ENCODE measurements at regions not wholly inside any gene's neighbourhood (a gene's known extent, or its start where the extent isn't known, plus 50 kb on each side); places are given as distances from the start of the nearest gene placed in this dataset.
"Not testable (repeated sequence)": the region's sequence is repeated elsewhere in the genome, so short reads cannot be mapped to it uniquely, and the experiment has no call there.

GRCh38 chr1:221988829-221989228 lies 246.9 kb upstream of the DUSP10 start:
- Histone ChIP-seq H3K4me1 (ENCODE audit: insufficient read depth, low read length) (no peaks in the 10 kb centered on the region), H3K9ac (ENCODE audit: low read length) (no peak overlapping the region), H3K4me3 (ENCODE audit: low read depth in 1 of 2, low read length in 2 of 2) (no peak overlapping the region), H3K36me3 (ENCODE audit: insufficient read depth, low read length) (no peaks in the 10 kb centered on the region), H3K27ac (ENCODE audit: low read depth, low read length) (no peak overlapping the region), H3K9me3 (ENCODE audit: low read length) (no peaks in the 10 kb centered on the region), H3K27me3 (ENCODE audit: control insufficient read depth in 1 of 2, insufficient read depth in 2 of 2, low read length in 2 of 2) (no peaks in the 10 kb centered on the region)

- Histone ChIP-seq H3K36me3 (ENCODE audit: insufficient read depth, low read length) (no peaks in the 10 kb centered on the region), H3K9ac (ENCODE audit: low read length) (no peak overlapping the region), H3K27me3 (ENCODE audit: control insufficient read depth in 1 of 2, insufficient read depth in 2 of 2, low read length in 2 of 2) (no peaks in the 10 kb centered on the region), H3K4me3 (ENCODE audit: low read depth in 1 of 2, low read length in 2 of 2) (no peak overlapping the region), H3K27ac (ENCODE audit: low read depth, low read length) (no peak overlapping the region), H3K4me1 (ENCODE audit: insufficient read depth, low read length) (no peaks in the 10 kb centered on the region), H3K9me3 (ENCODE audit: low read length) (no peaks in the 10 kb centered on the region)
Observed at GRCh38 chr1:221987860-221988520, 246.1 kb upstream of the DUSP10 start.

- Histone ChIP-seq H3K36me3 (ENCODE audit: insufficient read depth, low read length) (no peaks in the 10 kb centered on the region), H3K9me3 (ENCODE audit: low read length) (no peaks in the 10 kb centered on the region), H3K4me3 (ENCODE audit: low read depth in 1 of 2, low read length in 2 of 2) (no peak overlapping the region), H3K4me1 (ENCODE audit: insufficient read depth, low read length) (no peaks in the 10 kb centered on the region), H3K27me3 (ENCODE audit: control insufficient read depth in 1 of 2, insufficient read depth in 2 of 2, low read length in 2 of 2) (no peaks in the 10 kb centered on the region), H3K27ac (ENCODE audit: low read depth, low read length) (no peak overlapping the region), H3K9ac (ENCODE audit: low read length) (no peak overlapping the region)
Observed at GRCh38 chr1:221983444-221983843, 241.6 kb upstream of the DUSP10 start.

GRCh38 chr1:221981461-221981860 lies 239.6 kb upstream of the DUSP10 start:
- H3K36me3 ChIP-seq (ENCODE audit: insufficient read depth, low read length): no peaks in the 10 kb centered on the region
- no peak overlapping the region for H3K4me3 ChIP-seq (ENCODE audit: low read depth in 1 of 2, low read length in 2 of 2)
- H3K9ac ChIP-seq (ENCODE audit: low read length): no peak overlapping the region
- H3K9me3 ChIP-seq (ENCODE audit: low read length): no peaks in the 10 kb centered on the region
- H3K27me3 ChIP-seq (ENCODE audit: control insufficient read depth in 1 of 2, insufficient read depth in 2 of 2, low read length in 2 of 2): no peaks in the 10 kb centered on the region
- H3K4me1 ChIP-seq (ENCODE audit: insufficient read depth, low read length): no peaks in the 10 kb centered on the region
- H3K27ac ChIP-seq (ENCODE audit: low read depth, low read length): no peak overlapping the region

- Histone ChIP-seq H3K9me3 (ENCODE audit: low read length) (no peaks in the 10 kb centered on the region), H3K4me1 (ENCODE audit: insufficient read depth, low read length) (no peaks in the 10 kb centered on the region), H3K27ac (ENCODE audit: low read depth, low read length) (no peak overlapping the region), H3K9ac (ENCODE audit: low read length) (no peak overlapping the region), H3K27me3 (ENCODE audit: control insufficient read depth in 1 of 2, insufficient read depth in 2 of 2, low read length in 2 of 2) (no peaks in the 10 kb centered on the region), H3K36me3 (ENCODE audit: insufficient read depth, low read length) (no peaks in the 10 kb centered on the region), H3K4me3 (ENCODE audit: low read depth in 1 of 2, low read length in 2 of 2) (no peak overlapping the region)
Observed at GRCh38 chr1:221979444-221980032, 237.6 kb upstream of the DUSP10 start.

GRCh38 chr1:221978631-221979334 lies 236.9 kb upstream of the DUSP10 start:
- H3K36me3 ChIP-seq (ENCODE audit: insufficient read depth, low read length); H3K27me3 ChIP-seq (ENCODE audit: control insufficient read depth in 1 of 2, insufficient read depth in 2 of 2, low read length in 2 of 2); H3K4me1 ChIP-seq (ENCODE audit: insufficient read depth, low read length); H3K4me3 ChIP-seq (ENCODE audit: low read depth in 1 of 2, low read length in 2 of 2); H3K9ac ChIP-seq (ENCODE audit: low read length); H3K9me3 ChIP-seq (ENCODE audit: low read length); H3K27ac ChIP-seq (ENCODE audit: low read depth, low read length): not testable (repeated sequence)

GRCh38 chr1:221973787-221974186 lies 231.9 kb upstream of the DUSP10 start:
- not testable (repeated sequence) for H3K36me3 ChIP-seq (ENCODE audit: insufficient read depth, low read length); H3K9me3 ChIP-seq (ENCODE audit: low read length); H3K27me3 ChIP-seq (ENCODE audit: control insufficient read depth in 1 of 2, insufficient read depth in 2 of 2, low read length in 2 of 2); H3K4me1 ChIP-seq (ENCODE audit: insufficient read depth, low read length); H3K27ac ChIP-seq (ENCODE audit: low read depth, low read length); H3K9ac ChIP-seq (ENCODE audit: low read length); H3K4me3 ChIP-seq (ENCODE audit: low read depth in 1 of 2, low read length in 2 of 2)

GRCh38 chr1:221972276-221973235 lies 230.7 kb upstream of the DUSP10 start:
- Histone ChIP-seq H3K27ac (ENCODE audit: low read depth, low read length) (no peak overlapping the region), H3K9me3 (ENCODE audit: low read length) (no peaks in the 10 kb centered on the region), H3K27me3 (ENCODE audit: control insufficient read depth in 1 of 2, insufficient read depth in 2 of 2, low read length in 2 of 2) (no peaks in the 10 kb centered on the region), H3K9ac (ENCODE audit: low read length) (no peak overlapping the region), H3K36me3 (ENCODE audit: insufficient read depth, low read length) (no peaks in the 10 kb centered on the region), H3K4me1 (ENCODE audit: insufficient read depth, low read length) (no peaks in the 10 kb centered on the region), H3K4me3 (ENCODE audit: low read depth in 1 of 2, low read length in 2 of 2) (no peak overlapping the region)

- not testable (repeated sequence) for H3K4me1 ChIP-seq (ENCODE audit: insufficient read depth, low read length); H3K27ac ChIP-seq (ENCODE audit: low read depth, low read length); H3K9ac ChIP-seq (ENCODE audit: low read length); H3K36me3 ChIP-seq (ENCODE audit: insufficient read depth, low read length); H3K27me3 ChIP-seq (ENCODE audit: control insufficient read depth in 1 of 2, insufficient read depth in 2 of 2, low read length in 2 of 2); H3K4me3 ChIP-seq (ENCODE audit: low read depth in 1 of 2, low read length in 2 of 2); H3K9me3 ChIP-seq (ENCODE audit: low read length)
Observed at GRCh38 chr1:221971035-221971434, 229.1 kb upstream of the DUSP10 start.

- H3K27ac ChIP-seq (ENCODE audit: low read depth, low read length): not testable (repeated sequence)
Observed at GRCh38 chr1:221969298-221969858, 227.5 kb upstream of the DUSP10 start.

GRCh38 chr1:221967538-221967937 lies 225.6 kb upstream of the DUSP10 start:
- not testable (repeated sequence) for H3K9me3 ChIP-seq (ENCODE audit: low read length); H3K36me3 ChIP-seq (ENCODE audit: insufficient read depth, low read length); H3K27me3 ChIP-seq (ENCODE audit: control insufficient read depth in 1 of 2, insufficient read depth in 2 of 2, low read length in 2 of 2); H3K27ac ChIP-seq (ENCODE audit: low read depth, low read length); H3K4me1 ChIP-seq (ENCODE audit: insufficient read depth, low read length); H3K9ac ChIP-seq (ENCODE audit: low read length); H3K4me3 ChIP-seq (ENCODE audit: low read depth in 1 of 2, low read length in 2 of 2)

More at GRCh38 chr1:221969298-221969858, 227.5 kb upstream of the DUSP10 start:
- not testable (repeated sequence) for H3K36me3 ChIP-seq (ENCODE audit: insufficient read depth, low read length); H3K4me3 ChIP-seq (ENCODE audit: low read depth in 1 of 2, low read length in 2 of 2); H3K9me3 ChIP-seq (ENCODE audit: low read length); H3K27me3 ChIP-seq (ENCODE audit: control insufficient read depth in 1 of 2, insufficient read depth in 2 of 2, low read length in 2 of 2); H3K9ac ChIP-seq (ENCODE audit: low read length); H3K4me1 ChIP-seq (ENCODE audit: insufficient read depth, low read length)

Data from muscle layer of colon (tissue), 2 donors.